IPS DF 4.7 (cell line): ENCODE measurements at regions not wholly inside any gene's neighbourhood (a gene's known extent, or its start where the extent isn't known, plus 50 kb on each side); places are given as distances from the start of the nearest gene placed in this dataset.

Experiments used
- DNase-seq: peaks from one replicate; pipeline ENCODE4 v3.0.0-alpha.2; 2013; ENCODE audit warnings: low spot score; ENCODE audit errors: extremely low read depth

DNA sequence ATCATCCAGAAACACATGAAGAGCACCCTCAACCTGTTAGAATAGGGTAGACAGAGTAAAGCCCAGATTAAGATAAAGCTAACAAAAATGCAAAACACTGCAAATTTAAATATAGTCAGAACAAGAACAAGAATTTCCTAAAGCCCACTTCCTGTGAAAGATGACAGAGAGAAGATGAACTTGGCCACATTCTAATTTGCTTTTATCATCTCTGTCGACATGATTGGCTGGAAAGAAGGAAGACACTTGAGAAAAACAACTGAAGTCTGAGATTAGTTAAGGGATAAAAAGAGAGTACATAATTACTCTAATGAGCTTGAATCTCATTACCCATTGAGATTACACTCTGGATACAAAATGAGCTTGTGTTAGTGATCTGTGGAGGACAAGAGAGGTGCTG, 537.6 kb downstream of the KLF5 start:
- DNase-seq = no peak

DNA sequence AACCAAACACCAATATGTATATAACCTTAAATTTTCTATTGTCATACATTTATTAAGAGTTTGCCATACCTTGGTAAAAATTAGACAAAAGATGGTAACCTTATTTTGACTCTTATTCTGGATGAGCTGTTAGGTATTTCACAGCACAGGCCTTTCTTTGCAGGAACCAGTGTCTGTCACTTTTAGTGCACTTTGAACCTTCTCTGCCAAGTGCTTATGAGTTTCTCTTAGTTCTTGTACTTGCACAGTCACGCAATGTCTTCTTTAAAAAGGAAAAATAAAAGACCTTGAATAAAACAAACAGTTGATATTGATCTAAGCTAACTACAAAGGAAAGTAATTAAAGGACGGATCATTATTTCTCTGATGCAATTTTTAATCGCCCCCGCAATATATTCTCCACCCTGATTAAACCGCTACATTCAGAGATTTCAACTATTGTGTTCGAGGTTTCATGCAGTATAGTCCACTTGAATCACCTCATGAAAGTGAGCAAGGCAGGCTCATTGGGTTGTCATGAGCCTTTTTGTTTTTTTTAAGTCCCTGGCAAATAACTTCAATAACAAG, 534.5 kb downstream of the KLF5 start:
- DNase-seq = no peak

DNA sequence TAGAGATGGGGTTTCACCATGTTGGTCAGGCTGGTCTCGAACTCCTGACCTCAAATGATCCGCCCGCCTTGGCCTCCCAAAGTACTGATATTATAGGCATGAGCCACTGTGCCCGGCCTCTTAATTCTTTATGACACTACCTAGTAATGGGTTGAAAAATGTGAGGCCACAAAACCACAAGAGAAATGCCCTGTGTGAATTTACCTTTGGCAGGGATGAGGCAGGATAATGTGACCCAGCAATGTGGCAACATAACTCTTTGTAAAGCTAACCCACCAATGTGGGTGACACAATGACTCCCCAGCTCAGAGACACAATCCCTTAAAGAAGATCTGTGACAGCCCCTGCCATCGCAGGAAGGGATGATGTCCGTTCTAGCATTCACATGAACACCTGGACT, 533.1 kb downstream of the KLF5 start:
- no peak for DNase-seq

DNA sequence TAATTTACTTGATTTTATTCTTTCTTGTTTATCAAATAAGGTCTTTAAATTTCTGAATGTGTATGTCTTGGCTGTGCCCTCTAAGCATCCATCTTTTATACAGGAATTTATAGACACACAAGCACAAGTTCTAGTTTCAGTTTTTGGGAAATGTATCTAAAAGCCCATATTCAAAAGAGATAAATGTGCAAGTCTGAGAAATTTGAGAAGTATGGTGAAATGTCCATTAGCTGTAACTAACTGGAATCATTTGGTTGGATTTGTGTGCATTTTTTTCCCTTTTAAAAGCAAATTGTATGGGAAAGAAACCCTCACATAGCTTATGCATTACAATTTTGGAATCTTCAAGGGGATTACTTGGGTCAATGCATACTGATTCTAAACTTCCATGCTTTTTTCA, 532.0 kb downstream of the KLF5 start:
- no peak for DNase-seq

DNA sequence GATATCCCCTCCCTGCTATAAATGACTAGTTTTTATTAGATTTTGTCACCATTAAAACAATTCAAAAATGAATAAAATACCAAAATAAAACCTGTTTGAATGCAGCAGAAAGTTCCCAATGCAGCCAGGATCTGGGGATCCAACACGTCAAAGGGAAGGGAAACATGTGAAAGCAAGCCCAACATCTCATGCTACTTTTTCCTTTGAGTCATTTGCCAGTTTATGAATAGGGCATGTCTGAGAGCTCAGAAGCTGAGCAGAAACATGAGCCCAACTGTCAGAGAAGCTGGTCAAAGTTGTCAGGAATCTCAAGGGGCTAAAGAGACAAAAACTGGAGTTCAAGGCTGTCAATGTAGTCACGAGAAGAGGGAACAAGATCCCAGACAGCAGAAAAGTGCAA, 526.4 kb downstream of the KLF5 start:
- DNase-seq = no peak

DNA sequence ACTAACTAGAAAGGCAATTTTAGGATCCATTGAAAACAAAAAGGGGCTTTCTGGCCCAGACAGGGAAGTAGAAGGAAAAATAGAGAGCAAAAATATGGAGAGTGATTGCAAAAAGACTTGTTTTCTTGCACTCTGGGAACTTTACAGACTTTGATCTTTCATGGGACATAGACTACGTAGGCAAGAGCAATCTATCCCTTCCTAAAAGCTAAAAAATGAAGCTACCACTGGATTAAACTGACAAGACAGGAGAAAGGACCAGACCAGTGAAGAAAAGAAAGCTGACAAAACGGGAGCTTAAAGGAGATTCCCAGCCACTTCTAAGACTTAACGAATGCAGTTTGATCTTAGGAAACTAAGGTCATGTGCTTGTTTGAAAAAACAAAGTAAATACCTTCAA, 524.5 kb downstream of the KLF5 start:
- no peak for DNase-seq

DNA sequence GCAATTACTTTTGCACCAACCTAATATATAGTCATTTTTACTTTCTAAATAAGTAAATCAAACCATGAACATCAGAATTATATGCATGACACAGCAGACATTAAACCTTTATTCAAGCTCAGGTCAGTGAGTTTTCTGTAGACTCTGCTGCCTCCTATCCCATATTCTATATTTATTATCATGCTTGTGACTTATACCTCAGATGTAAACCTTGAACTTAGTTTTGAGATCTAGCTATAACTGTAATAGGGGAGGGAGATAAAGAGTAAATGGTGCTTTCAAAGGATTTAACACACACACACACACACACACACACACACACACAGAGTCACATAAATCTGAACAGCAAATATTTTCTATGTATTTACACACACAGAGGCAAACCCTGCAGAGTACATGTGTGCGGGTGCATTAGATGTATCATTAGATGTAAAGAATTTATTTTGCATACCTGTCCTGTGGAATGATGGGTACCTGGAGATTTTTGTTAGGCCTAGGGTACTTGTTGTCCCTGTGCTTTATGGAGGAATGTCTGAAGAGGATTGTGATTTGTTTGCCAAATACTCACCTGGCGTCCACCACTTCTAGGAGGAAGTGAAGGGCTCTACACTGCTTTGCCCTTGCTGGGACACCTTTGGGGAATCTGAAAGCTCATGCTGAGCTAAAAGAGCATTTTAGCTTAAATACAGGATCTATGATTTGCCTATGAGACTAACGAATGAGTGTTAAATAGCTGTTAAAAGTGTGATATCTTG, 521.9 kb downstream of the KLF5 start:
- DNase-seq = no peak

DNA sequence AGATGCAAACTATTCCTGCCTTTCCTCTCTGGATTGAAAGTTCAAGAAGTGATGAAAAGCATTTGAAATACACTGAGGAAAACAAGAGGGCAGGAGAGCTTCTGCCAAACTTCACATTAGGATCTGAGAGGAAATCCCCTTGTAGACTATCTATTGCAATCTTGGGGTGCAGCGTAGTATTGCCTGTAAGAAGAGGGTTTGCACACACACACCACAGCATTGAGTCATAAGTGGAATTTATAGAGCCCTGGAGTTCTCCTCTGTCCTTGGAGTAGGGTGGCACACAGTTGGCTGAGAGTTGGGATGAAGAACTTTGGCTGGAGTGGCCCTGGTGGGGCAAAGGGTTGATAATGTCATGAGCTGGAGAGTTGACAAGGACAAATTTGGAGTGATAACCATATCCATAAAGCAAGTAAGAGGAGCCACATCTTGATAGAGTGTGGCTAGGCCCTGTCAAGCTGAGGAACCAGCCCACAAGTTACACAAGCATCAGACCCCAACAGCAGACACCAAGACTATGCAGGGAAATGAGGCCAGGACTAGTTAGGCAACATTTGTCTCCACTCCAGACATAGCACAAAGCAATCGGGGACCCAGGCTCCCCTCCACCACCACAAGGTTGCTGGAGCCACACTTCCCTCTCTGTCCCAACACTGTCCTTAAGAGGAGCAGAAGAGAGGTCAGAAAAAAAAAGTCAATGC, 520.9 kb downstream of the KLF5 start:
- no peak for DNase-seq

DNA sequence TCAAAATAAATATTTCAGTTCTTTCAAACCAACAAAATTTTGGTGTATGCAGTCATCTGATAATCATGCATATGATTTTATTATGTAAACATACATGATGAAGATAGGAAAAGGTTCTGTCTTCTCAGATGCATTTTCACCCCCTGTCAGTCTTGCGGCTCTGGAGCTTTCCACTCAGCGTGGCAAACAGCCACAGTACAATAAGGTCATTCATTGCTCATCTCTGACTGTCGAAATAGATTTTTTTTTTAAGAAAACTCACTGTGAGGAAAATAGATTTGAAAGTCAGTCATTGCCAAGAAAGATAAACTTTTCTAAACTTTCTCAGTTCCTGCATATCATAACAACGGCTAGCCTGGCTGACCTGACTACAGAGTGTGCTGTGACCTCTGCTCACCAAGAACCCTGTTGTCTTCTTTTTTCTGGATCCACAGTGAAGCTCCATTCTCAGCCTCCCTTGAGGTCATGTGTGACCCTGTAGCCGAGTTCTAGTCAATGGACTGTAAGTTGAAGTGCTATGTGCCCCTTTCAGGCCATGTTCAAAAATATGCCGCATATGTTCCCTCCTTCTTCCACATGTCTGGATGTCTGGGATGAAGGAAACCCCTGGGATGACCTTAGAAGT, 519.6 kb downstream of the KLF5 start:
- no peak for DNase-seq

DNA sequence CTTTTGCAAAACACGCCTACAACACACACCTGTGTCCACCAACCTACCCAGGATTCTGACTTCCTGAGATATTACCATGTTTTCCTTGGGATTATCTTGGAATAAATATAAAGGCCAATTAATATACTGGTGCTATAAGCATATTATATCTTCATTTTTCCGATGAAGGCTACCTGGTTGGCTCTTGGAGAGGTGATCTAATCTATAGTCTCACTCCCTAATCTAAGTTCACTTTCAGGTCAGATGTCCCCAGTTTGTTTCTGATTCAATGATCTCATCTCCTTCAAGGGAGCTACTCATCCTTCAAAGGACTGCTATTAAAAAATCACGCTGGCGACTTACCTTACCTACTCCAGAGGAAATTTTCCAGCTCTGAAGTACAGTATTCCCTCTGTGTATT, 517.5 kb downstream of the KLF5 start:
- no peak for DNase-seq

DNA sequence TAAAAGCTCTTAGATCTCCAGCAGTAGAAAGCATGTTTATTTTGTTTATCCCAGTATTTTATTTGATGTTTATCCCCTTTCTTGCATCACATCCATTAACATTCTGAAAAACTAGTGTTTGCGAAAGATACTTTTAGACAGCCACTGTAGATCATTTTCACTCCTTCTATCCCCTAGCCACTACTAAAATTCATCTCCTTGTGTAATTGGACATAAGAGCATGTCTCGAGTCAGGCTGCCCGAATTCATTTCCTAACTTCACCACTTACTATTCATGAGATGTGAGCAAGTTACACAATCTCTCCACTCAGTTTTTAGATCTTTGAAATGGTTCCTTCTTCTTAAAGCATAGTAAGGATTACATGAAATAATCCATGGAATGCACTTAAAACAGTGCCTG, 514.0 kb downstream of the KLF5 start:
- no peak for DNase-seq

DNA sequence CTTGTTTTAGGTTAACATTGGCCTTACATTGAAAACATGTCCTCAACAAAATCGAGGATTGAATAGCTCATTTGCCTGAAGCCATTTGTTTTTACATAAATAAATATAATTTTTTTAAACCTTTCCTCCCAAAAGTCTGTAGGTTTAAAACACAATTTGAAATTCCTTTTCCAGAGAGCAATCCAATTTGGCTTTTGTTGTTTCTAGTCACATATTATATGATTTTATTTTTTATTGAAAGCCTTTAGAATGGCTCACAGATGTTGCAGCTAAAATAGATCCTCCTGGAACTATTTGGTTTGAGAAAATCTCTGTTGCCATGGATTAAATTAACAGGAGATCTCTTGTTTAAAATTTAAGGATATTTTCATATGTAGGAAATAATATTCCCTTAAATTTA, 512.6 kb downstream of the KLF5 start:
- no peak for DNase-seq

DNA sequence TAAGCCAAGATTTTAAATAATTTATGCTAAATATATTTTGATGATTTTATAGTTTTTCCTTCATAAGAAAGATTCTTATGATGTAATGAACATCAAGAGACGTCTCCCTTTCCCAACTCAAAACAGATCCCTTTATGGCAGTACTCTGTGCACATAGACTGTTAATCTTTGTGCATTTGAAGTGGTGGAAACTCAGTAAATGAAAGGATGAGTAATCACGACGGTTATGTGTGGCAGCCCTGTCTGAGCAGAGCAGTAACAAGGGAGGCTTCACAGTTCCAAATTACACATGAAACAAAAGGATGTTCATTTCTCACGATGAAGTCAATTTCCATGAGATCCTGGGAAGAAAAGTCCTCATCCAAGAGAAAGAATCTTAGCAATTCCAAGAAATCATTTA, 498.1 kb downstream of the KLF5 start:
- DNase-seq = no peak

DNA sequence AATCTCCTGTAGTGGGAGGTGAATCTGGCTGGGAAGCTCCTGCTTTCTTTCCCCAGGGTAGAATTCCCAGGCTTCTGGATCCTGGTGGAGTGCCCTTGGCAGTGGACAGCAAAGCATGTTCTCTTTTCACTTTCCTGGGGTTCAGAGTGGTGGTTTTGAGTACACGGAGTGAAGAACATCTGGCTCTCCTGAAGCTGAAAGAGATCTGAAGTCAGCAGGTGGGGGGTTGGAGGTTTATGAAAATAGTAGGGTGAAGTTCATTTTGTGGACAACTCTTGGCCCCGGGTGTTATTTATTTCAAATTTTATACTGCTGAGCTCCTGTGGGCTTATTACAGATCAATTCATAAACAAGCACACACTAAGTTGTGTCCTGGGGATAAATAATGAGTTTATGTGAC, 497.3 kb downstream of the KLF5 start:
- DNase-seq = no peak

DNA sequence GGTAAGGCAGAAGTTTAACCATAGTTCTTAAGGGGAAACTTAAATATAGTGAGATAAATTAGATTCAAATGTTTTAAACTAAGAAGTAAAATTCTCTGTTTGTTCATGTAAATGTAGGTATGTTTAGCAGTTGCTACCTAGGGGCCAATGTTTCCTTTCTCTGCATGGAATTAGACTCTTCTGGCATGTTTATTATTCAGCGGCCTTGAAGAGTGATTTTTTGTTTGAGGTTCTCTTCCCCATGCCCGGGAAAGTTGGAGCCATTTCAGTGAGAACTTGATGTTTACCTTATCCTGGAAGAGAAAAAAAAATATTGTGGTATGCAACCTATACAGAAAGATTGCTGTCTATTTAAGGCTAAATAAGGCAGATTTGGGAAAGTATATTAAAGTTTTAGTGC, 492.9 kb downstream of the KLF5 start:
- no peak for DNase-seq

DNA sequence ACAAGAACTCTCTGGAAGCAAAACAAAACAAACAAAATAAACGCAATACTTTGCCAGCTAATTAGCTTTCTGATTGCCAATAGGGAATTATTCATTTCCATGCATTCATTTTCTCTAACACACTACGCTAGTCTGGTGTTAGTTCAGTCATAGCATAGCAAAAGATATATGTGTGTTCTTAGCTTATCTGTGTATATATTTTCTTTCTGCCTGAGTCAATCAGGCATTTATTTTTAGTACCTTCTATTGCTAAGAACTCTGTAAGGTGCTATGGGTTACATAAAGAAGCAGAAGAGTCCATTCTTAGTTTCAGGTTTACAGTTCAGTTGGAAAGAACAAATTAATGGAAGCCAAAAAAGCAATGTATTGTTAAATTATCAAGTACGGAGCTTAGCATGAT, 490.9 kb downstream of the KLF5 start:
- no peak for DNase-seq

DNA sequence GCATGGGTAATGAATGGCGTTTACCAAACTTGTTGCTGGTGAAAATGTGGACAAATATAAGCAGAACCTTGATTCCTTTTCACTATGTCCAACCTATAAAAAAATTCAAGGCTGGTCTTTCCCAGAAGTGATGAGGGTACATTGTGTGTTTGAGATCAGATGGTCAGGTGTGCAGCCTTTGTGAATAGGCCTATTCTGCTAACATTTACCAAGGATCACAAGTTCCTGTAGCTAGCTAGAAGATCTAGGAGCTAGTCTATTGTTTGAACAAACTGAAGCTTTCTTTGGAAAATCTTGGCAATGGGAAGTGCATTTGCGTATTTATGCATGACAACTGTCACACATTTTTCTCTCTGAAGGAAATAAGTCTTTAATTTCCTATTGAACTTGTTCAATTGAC, 489.6 kb downstream of the KLF5 start:
- DNase-seq = no peak

DNA sequence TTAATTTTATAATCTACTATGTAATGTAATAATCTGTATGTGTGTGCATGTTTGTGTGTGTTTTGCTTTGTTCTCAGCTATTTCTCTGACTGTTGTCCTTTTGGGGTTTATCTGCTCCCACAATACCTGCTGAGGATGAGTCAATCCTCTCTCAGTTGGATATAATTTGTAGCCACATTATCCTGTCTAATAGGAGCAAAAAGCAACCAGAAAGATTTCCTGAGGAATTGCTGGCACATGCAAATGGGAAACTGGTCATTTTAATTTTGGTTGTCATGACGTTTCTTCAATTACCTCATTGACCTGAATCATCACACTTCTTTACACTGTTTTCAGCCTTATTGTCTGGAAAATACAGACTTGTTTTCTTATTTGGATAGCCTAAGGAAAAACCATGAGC, 488.4 kb downstream of the KLF5 start:
- DNase-seq = no peak

DNA sequence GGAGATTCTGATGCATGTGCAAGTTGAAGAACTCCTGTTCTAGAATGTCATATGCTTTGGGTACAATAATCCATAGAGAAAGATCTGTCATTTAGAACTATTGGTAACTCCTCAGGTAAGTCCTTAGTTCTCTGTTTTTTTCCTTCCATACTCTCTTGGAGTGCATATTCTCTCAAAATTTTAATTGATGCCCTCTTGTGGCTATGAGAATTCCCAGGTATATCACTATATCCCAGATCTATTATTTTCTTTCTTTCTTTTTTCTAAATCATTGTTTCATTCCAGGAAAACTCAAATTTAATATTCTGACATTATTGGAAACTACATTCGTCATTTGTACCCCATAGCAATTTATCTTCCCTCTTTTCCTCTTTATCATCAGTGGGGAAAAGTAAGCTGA, 485.4 kb downstream of the KLF5 start:
- no peak for DNase-seq

DNA sequence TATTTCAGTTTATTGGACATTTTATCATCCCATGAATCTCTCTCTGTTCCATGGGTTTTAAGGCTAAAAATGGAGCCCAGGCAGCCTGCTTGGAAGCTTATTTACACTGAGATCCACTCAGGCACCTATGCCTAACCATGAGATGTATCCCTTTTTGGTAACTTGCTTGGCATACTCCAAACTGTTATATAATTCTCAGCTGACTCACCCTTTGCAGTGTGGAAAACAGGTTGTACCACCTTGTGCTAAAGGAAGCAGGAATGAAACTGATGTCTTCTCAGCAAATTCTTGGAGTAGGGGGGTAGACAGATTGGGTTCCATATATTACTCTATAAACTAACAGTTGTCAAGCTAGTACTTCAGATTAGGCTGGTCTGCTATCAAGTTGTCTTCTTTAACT, 483.6 kb downstream of the KLF5 start:
- DNase-seq = no peak

DNA sequence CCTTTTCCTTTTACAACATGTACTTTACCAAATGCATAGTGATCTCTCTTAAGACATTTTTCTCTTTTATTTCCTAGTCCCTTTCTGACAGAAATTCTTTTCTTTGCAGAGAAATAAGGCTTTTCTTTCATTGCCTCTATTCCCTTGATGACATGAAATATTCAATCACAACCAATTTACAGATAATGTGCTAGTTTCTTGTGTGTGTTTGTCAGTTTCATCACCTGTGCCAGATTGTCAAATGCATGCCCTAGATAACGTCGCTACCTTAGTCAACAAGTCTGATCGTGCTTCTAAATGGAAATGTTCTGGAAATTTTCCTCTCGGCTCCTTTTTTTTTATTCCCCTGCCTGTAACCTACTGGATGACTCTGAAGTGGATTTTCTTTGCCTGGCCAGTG, 478.1 kb downstream of the KLF5 start:
- DNase-seq = no peak

DNA sequence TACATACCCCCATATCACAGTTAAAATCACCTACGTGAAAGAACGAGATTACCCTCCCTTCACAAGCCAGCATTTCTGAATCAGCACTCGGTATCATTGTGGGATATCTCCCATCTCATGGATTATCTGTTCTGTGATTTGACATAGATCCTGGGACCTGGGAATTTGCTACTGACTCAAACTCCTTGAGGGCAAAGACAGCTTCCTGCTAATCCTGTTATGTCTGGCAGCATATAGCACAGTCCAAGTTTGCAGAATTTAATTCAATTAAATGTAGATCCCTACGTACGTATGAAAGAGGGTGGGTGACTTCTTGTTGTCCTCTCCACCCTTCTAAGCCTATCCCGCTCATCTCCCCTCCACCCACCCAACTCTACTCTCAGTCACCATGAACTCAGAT, 476.5 kb downstream of the KLF5 start:
- no peak for DNase-seq
